ENCODE measurements at regions not wholly inside any gene's neighbourhood (a gene's known extent, or its start where the extent isn't known, plus 50 kb on each side); places are given as distances from the start of the nearest gene placed in this dataset.

DNA sequence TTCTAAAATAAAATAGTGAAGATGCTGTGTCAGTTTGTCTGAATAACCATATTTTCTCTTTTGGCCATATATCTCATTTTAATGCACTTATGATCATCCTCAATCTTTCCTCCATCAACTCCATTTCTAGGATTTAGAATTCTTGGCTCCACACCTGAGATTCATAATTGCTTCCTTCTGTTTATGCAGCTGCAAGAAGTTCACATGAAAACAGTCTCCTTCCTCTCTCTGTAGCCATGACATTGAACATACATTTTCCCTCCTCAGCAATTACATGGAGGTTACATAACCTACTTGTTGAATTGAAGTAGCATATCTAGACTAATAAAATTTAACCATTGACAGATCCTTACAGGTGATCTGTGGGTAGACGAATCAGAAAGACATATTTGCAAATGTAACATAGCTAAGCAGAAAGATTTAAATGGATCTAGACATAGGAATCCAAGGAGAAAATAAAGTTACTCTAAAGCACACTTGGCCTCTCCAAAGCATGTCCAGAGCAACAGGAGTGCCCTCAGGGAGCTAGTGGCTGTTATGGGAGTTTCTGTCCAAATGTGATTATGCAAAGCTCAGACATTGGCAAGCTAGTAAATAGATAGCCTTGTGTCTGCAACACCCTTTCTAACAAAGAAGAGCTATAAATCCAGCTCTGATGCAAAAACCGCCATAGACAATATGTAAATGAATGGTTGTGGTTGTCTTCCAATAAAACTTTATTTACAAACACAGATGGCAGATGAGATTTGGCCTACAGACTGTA is 119.9 kb upstream of the MPPED2 start:
- no peak for DNase-seq (ENCODE audit: low spot score)
- Histone ChIP-seq H3K27me3 (ENCODE audit: control insufficient read depth in 4 of 4, insufficient read depth in 4 of 4, low read length in 3 of 4) (no peaks in the 10 kb centered on the region), H3K4me1 (ENCODE audit: control insufficient read depth in 4 of 4, insufficient read depth in 4 of 4, low read length in 3 of 4) (no peaks in the 10 kb centered on the region), H3K9ac (ENCODE audit: low read depth in 1 of 2, low read length in 2 of 2) (no peak overlapping the region), H3K9me3 (ENCODE audit: control insufficient read depth in 4 of 4, low read length in 3 of 4) (peaks cover 0 to 2% (median 0%) of the 10 kb centered on the region in 4 donors), H3K36me3 (ENCODE audit: control insufficient read depth in 4 of 4, insufficient read depth in 3 of 4, low read depth in 1 of 4, low read length in 3 of 4) (no peaks in the 10 kb centered on the region), H3K4me3 (ENCODE audit: low read depth in 1 of 3, low read length in 3 of 3) (no peak overlapping the region), H3K27ac (ENCODE audit: low read depth in 1 of 2, low read length in 2 of 2) (no peak overlapping the region)
- TF ChIP-seq NR2F2 (IDR thresholded peaks at IDR 0.05) (no peak), SP1 (IDR thresholded peaks at IDR 0.05) (no peak), YY1 (IDR thresholded peaks at IDR 0.05) (no peak), HNF4G (IDR thresholded peaks at IDR 0.05) (no peak), EGR1 (IDR thresholded peaks at IDR 0.05; ENCODE audit: low read depth in 2 of 2) (no peak), JUND (IDR thresholded peaks at IDR 0.05) (no peak)
- TF ChIP-seq, protein P1, sequence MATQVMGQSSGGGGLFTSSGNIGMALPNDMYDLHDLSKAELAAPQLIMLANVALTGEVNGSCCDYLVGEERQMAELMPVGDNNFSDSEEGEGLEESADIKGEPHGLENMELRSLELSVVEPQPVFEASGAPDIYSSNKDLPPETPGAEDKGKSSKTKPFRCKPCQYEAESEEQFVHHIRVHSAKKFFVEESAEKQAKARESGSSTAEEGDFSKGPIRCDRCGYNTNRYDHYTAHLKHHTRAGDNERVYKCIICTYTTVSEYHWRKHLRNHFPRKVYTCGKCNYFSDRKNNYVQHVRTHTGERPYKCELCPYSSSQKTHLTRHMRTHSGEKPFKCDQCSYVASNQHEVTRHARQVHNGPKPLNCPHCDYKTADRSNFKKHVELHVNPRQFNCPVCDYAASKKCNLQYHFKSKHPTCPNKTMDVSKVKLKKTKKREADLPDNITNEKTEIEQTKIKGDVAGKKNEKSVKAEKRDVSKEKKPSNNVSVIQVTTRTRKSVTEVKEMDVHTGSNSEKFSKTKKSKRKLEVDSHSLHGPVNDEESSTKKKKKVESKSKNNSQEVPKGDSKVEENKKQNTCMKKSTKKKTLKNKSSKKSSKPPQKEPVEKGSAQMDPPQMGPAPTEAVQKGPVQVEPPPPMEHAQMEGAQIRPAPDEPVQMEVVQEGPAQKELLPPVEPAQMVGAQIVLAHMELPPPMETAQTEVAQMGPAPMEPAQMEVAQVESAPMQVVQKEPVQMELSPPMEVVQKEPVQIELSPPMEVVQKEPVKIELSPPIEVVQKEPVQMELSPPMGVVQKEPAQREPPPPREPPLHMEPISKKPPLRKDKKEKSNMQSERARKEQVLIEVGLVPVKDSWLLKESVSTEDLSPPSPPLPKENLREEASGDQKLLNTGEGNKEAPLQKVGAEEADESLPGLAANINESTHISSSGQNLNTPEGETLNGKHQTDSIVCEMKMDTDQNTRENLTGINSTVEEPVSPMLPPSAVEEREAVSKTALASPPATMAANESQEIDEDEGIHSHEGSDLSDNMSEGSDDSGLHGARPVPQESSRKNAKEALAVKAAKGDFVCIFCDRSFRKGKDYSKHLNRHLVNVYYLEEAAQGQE (IDR thresholded peaks at IDR 0.05), result no peak
- TF ChIP-seq, protein P2, sequence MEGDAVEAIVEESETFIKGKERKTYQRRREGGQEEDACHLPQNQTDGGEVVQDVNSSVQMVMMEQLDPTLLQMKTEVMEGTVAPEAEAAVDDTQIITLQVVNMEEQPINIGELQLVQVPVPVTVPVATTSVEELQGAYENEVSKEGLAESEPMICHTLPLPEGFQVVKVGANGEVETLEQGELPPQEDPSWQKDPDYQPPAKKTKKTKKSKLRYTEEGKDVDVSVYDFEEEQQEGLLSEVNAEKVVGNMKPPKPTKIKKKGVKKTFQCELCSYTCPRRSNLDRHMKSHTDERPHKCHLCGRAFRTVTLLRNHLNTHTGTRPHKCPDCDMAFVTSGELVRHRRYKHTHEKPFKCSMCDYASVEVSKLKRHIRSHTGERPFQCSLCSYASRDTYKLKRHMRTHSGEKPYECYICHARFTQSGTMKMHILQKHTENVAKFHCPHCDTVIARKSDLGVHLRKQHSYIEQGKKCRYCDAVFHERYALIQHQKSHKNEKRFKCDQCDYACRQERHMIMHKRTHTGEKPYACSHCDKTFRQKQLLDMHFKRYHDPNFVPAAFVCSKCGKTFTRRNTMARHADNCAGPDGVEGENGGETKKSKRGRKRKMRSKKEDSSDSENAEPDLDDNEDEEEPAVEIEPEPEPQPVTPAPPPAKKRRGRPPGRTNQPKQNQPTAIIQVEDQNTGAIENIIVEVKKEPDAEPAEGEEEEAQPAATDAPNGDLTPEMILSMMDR (IDR thresholded peaks at IDR 0.05; ENCODE audit: low read depth, low read length, missing input control), result no peak
- 80% methylated on average over 2 of the region's 2 CpGs for WGBS

DNA sequence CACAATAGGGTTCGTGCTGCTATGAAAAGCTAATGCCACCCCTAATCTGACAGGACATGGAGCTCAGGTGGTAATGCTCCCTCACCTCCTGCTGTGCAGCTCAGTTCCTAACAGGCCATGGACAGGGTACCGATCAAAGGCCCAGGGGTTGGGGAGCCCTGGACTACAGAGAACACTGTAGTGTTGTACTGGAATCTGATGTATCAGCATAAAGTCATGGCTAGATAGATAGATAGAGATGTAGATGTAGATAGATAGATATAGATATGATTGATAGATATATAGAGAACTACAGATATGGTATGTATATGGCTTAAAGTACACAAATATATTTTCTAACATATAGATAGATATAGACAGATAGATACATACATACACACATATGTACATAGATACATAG is 112.3 kb upstream of the MPPED2 start:
- Histone ChIP-seq H3K27ac (ENCODE audit: low read depth in 1 of 2, low read length in 2 of 2) (no peak overlapping the region), H3K9me3 (ENCODE audit: control insufficient read depth in 4 of 4, low read length in 3 of 4) (peaks cover 0 to 2% (median 0%) of the 10 kb centered on the region in 4 donors), H3K4me1 (ENCODE audit: control insufficient read depth in 4 of 4, insufficient read depth in 4 of 4, low read length in 3 of 4) (no peaks in the 10 kb centered on the region), H3K4me3 (ENCODE audit: low read depth in 1 of 3, low read length in 3 of 3) (no peak overlapping the region), H3K36me3 (ENCODE audit: control insufficient read depth in 4 of 4, insufficient read depth in 3 of 4, low read depth in 1 of 4, low read length in 3 of 4) (no peaks in the 10 kb centered on the region), H3K27me3 (ENCODE audit: control insufficient read depth in 4 of 4, insufficient read depth in 4 of 4, low read length in 3 of 4) (no peaks in the 10 kb centered on the region), H3K9ac (ENCODE audit: low read depth in 1 of 2, low read length in 2 of 2) (no peak overlapping the region)
- TF ChIP-seq EGR1 (IDR thresholded peaks at IDR 0.05; ENCODE audit: low read depth in 2 of 2), result no peak
- TF ChIP-seq YY1 (IDR thresholded peaks at IDR 0.05), result no peak
- no peak for TF ChIP-seq FOXA1 (IDR thresholded peaks at IDR 0.05)
- no peak for TF ChIP-seq TAF1 (conservative IDR thresholded peaks at IDR 0.05)
- no peak for TF ChIP-seq NR2F2 (IDR thresholded peaks at IDR 0.05)
- TF ChIP-seq HNF4G (IDR thresholded peaks at IDR 0.05), result no peak
- TF ChIP-seq GABPA (IDR thresholded peaks at IDR 0.05 in 1 of 2, conservative IDR thresholded peaks at IDR 0.05 in 1 of 2), result no peak
- TF ChIP-seq, protein P1 (IDR thresholded peaks at IDR 0.05), result no peak
- no peak for TF ChIP-seq HNF4A (conservative IDR thresholded peaks at IDR 0.05)
- TF ChIP-seq RAD21 (IDR thresholded peaks at IDR 0.05), result no peak
- TF ChIP-seq, protein P3, sequence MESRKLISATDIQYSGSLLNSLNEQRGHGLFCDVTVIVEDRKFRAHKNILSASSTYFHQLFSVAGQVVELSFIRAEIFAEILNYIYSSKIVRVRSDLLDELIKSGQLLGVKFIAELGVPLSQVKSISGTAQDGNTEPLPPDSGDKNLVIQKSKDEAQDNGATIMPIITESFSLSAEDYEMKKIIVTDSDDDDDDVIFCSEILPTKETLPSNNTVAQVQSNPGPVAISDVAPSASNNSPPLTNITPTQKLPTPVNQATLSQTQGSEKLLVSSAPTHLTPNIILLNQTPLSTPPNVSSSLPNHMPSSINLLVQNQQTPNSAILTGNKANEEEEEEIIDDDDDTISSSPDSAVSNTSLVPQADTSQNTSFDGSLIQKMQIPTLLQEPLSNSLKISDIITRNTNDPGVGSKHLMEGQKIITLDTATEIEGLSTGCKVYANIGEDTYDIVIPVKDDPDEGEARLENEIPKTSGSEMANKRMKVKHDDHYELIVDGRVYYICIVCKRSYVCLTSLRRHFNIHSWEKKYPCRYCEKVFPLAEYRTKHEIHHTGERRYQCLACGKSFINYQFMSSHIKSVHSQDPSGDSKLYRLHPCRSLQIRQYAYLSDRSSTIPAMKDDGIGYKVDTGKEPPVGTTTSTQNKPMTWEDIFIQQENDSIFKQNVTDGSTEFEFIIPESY (IDR thresholded peaks at IDR 0.05), result no peak
- TF ChIP-seq, protein P2 (IDR thresholded peaks at IDR 0.05; ENCODE audit: low read depth, low read length, missing input control), result no peak
- no peak for TF ChIP-seq RXRA (IDR thresholded peaks at IDR 0.05)
- TF ChIP-seq, protein P4, sequence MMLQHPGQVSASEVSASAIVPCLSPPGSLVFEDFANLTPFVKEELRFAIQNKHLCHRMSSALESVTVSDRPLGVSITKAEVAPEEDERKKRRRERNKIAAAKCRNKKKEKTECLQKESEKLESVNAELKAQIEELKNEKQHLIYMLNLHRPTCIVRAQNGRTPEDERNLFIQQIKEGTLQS (IDR thresholded peaks at IDR 0.05), result no peak
- TF ChIP-seq, protein P5, sequence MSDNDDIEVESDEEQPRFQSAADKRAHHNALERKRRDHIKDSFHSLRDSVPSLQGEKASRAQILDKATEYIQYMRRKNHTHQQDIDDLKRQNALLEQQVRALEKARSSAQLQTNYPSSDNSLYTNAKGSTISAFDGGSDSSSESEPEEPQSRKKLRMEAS (IDR thresholded peaks at IDR 0.05), result no peak
- no peak for TF ChIP-seq SP1 (IDR thresholded peaks at IDR 0.05)
- no peak for DNase-seq (ENCODE audit: low spot score)
- WGBS, result 94% methylated on average over 2 of the region's 2 CpGs

All from liver (tissue), 8 donors.